ENCODE measurements at regions not wholly inside any gene's neighbourhood (a gene's known extent, or its start where the extent isn't known, plus 50 kb on each side); places are given as distances from the start of the nearest gene placed in this dataset.
A peak's percentile ranks its signal among the peaks of the same experiment; 100 is the strongest.

DNA sequence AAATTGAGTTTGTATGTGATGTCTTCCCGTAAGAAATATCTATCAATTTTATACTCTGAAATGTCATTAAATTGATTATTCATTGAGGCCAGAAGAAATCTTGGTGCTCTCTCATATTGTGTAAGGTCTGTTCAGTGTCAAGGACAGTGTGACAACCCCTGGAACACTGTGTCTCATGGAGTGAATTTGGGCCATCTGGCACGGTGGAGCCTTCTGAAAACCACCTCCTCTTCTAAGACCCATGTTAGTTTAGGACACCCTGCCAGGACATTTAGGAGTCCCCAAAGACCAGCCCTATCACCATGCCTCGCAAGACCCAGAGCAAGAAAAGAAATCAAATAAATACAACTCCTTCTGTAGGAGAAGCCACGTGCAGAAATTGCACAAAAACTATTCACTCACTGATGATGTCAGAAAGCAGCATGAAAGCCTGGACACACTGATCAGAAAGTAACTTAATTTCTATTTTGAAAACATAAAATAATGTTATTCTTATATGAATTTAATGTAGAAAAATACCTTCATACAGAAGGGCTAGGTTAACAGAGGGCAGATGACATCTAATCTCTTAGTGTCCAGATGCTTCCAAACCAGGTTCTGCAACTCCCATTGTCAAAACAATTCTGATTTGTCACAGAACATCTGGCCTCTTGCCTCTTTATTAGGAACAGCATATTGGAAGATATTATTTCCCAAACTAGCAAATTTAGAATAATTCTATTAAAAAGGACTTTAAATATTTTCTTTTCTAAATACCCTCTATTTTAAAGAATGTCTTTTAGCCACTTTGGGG lies 298.8 kb downstream of the NR2F1-AS1 start:
- DNase-seq (ENCODE audit: extremely low read depth in 1 of 11, low read depth in 9 of 11, low spot score in 4 of 11), result no peak

DNA sequence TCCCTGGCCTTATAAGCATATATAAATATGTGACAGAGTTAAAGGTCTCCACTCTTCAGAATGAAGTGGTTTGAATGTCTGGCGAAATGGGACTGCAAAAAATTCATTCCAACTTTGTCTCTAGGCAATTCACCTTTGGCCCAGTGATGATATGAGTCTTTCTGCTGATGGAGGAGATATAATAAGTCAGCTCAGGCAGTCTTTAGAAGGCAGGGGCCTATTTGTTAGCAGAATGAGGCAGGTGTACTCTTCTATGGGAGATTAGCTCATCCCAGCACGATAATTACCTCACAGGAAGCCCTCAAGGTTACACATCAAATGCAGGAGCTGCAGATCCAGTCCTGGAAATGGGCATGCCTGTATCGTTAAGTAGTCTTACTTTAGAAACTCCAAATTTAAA lies 300.5 kb downstream of the NR2F1-AS1 start:
- DNase-seq (ENCODE audit: extremely low read depth in 1 of 11, low read depth in 9 of 11, low spot score in 4 of 11), result no peak

DNA sequence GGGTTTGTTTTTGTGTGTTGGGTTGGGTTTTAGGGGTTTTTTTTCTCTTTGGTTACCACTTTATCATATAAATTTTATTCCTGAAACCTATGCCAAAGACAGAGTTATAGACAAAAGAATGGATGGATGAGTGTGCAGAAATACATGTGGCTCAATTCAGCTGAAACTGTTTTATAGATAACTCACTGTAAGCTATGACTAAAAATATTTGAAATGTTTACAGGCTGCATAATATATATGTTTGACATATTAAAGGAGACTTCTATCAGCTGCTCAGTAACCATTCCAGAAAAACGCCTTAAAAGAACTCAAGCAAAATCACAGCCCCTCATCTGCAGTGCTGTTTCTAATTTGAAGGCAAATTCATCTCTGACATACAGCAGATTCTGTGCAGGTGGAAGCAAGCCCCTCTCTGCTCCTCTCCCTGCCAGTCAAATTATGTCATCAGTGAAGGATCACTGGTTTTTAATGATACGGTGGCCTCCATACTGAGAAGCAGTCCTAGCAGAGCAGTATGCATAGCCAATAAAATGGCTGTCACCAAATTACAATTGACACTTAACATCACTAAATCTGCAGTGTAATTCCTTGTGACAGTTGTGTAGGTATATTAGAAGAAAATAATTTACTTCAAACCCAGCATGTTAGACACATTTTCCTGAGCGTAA lies 301.6 kb downstream of the NR2F1-AS1 start:
- DNase-seq (ENCODE audit: extremely low read depth in 1 of 11, low read depth in 9 of 11, low spot score in 4 of 11), result no peak

DNA sequence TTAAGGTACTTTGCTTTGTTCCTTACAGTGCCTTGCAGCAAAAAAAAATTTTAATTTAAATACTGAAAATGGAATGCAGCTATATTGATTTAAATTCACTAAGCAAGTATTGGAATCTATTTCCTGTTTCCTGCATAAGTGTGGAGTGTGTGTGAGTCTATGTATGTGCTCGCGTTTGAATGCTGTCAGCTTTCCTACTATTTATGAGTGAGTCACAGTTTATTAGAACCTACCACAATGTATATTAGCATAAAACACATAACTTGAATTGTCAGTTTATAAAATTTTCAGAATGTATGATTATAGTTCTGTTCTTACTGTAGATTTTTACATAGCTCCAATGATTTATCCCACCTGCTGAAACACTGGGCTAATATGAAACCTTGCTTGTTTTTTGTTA lies 302.1 kb downstream of the NR2F1-AS1 start:
- no peak for DNase-seq (ENCODE audit: extremely low read depth in 1 of 11, low read depth in 9 of 11, low spot score in 4 of 11)

DNA sequence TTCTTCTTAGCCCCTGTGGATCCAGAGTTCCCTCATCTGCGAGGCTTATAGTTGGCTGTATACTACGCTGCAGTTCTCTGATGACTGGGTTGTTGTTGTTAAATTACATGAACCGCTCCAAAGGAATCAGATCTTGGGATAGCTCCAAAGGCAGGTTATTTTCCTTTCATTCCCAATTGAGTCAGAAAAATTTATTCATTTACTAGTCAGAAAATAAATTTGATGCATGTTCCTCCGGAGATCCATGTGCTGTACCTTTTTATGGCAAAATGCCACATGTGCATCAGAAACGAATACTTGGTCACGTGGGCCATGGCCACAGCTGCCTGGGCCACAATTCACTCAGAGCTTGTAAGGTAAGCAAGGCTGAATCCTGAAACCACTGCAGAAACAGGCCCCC lies 304.0 kb downstream of the NR2F1-AS1 start:
- DNase-seq (ENCODE audit: extremely low read depth in 1 of 11, low read depth in 9 of 11, low spot score in 4 of 11), result no peak

DNA sequence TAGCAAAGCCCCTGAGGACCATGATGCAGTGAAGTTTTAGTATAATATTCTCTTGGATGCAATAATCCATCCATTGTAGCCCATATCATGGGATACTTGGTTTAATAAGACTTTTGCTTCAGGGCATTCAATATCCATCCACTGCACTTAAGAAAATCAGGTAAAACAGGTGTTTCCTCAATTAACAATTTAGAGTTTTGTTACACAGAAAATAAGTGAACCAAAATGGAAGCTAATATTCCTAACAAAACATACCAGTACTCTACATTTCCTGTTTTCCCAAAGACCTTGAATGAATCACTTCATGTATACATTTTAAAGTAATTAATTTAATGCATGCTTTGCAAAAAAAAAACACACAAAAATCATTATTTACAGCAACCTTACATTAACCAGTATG lies 305.6 kb downstream of the NR2F1-AS1 start:
- DNase-seq (ENCODE audit: extremely low read depth in 1 of 11, low read depth in 9 of 11, low spot score in 4 of 11), result no peak

DNA sequence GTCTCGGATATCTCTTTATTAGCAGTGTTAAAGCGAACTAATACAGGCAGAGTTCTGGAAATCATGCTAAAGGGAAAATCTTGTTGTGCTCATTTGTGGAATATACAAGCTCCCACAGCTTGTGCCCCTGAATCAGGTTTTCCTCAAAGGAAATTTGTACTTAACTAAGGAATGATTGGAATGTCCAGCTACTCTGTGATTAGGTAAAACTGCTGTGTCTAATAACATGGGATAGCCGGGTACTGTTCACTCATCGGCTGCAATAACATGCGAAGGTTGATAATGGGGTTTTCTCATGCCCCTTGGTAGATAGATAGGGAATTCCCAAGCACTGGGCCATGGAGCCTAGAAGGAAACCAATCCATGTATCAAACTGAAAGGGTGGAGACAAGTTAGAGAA lies 306.7 kb downstream of the NR2F1-AS1 start:
- DNase-seq (ENCODE audit: extremely low read depth in 1 of 11, low read depth in 9 of 11, low spot score in 4 of 11), result no peak

DNA sequence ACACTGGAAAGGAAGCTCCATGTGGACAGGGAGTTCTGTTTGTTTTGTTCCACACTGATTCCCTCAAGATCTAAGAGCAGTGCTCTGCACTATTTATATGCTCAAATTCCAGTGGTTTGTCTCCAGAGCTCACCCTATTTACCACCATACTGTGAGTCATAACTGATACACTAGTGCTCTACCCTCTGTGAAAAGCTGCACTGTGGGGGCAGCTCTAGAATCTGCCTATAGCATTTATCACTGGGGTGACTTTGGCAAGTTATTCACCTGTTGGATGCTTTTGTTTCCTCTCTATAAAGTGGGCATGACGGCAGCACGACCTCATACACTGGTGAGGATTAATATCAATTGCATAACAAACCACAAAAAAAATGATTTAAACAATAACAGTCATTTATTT lies 307.8 kb downstream of the NR2F1-AS1 start:
- DNase-seq (ENCODE audit: extremely low read depth in 1 of 11, low read depth in 9 of 11, low spot score in 4 of 11), result no peak

DNA sequence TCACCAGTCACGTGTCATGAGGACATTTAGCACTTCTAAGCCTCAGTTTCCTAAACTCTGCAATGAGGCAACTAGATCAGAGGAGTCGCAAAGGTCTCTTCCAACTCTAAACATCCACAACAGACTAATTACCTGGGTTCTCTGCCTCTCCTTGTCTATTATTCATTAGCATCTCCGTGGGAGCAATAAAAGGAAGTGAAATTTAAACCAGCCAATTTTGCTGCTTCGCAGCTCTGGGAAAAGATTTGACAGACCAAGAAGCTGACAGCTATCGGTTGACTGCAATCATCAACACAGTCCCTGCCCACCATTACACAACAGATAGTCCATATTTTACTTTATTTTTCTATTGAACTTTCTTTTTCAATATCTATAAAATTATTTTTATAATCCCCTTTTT lies 308.9 kb downstream of the NR2F1-AS1 start:
- DNase-seq (ENCODE audit: extremely low read depth in 1 of 11, low read depth in 9 of 11, low spot score in 4 of 11), result no peak

DNA sequence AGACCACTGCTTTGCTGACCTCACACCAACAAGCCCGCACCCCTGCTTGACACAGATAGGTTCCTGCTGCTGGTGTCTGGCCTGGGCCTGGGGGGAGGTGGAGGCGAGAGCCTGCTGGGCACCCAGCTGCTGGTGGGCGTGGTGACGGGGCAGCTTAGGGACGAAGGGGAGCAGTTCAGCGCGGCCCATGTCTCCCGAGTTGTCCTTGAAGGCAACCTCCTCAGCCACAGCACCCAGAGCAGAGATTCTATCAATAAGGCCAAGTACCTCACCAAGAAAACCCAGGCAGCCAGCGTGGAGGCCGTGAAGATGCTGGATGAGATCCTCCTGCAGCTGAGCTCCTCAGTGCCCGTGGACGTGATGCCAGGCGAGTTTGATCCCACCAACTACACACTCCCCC lies 313.3 kb downstream of the NR2F1-AS1 start:
- no peak for DNase-seq (ENCODE audit: extremely low read depth in 1 of 11, low read depth in 9 of 11, low spot score in 4 of 11)

DNA sequence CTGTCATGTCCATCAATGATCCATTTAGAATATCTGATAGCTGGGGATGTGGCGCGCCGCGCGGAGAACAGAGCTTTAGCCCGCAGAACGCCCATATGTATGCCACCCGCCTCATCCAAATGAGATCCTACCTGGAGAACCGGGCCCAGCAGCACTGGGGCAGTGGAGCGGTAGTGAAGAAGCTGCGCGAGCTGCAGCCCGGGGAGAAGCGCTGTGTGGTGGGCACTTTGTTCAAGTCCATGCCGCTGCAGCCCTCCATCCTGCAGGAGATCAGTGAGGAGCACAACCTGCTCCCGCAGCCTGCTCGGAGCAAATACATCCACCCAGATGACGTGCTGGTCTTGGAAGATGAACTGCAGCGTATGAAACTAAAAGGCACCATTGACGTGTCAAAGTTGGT lies 313.7 kb downstream of the NR2F1-AS1 start:
- DNase-seq (ENCODE audit: extremely low read depth in 1 of 11, low read depth in 9 of 11, low spot score in 4 of 11), result no peak

DNA sequence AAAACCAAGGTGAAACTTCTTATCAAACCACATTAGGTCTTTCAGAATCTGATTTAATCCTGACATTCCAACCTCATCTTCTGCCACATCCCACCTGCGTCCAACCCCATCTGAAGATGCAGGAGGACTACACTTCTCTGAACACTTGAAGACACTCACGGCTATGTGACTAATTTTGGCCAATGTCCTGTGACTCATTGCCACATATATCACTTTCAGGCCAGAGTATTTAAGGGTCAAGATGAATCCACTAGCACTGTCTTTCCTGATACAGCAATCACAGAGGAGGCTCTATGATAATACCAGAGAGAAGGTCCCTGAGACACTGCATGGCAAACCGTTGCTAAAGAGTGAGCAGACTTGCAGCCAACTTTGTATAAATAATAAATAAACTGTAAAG lies 323.4 kb downstream of the NR2F1-AS1 start:
- no peak for DNase-seq (ENCODE audit: extremely low read depth in 1 of 11, low read depth in 9 of 11, low spot score in 4 of 11)

DNA sequence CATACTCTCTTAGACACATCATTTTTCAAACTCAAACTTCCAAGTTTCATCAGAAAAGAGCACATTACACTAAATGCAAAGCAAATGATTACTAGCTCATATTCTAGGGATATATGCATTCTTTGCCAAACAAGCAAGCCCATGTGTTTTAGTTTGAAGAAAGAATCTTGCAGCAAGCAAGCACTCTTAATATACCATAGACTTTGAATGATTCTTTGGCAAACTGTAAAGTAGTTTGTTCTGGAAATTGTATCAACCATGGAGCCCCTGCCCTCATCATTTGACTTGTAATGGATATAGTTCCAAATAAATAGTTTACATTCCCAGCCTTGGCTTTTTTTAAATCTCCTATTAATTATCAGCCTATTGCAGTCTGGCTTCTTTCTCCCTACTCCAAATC lies 325.2 kb downstream of the NR2F1-AS1 start:
- no peak for DNase-seq (ENCODE audit: extremely low read depth in 1 of 11, low read depth in 9 of 11, low spot score in 4 of 11)

DNA sequence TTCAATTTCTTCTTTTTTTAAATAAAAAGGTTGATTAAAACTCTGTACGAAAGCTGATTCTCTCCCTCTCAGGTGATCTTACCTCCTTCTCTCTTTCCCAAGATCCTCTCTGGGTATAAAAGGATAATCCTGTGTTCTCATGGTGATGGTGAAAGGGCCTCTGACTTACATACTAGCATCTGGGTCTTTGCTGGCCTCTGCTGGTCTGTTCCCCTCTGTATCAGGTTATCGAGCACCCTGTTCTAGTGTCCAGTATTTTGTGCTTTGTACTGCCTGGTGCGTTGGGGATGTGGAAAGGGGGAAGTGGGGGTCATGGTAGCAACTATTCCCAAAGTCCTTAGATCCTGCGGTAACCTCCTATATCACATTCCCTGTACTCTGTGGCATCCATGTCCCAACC lies 328.9 kb downstream of the NR2F1-AS1 start:
- DNase-seq (ENCODE audit: extremely low read depth in 1 of 11, low read depth in 9 of 11, low spot score in 4 of 11), result no peak

DNA sequence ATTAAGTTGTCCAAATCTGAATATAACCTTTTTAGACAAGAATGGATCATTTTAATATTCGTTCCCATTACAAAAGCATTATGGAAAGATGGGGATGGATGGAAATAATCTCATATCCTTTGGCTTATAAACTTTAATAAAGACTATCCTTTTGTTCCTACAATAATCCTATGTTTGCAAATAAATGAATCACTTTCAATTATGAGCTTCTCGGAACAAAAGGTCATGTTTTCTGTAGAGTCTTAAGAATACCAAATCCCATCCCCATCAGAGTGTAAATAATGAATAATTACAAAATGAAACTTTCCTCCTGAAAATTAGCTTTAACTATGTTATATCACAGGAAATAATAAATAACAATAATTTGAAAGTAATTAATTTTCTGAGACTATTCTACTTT lies 329.7 kb downstream of the NR2F1-AS1 start:
- no peak for DNase-seq (ENCODE audit: extremely low read depth in 1 of 11, low read depth in 9 of 11, low spot score in 4 of 11)

DNA sequence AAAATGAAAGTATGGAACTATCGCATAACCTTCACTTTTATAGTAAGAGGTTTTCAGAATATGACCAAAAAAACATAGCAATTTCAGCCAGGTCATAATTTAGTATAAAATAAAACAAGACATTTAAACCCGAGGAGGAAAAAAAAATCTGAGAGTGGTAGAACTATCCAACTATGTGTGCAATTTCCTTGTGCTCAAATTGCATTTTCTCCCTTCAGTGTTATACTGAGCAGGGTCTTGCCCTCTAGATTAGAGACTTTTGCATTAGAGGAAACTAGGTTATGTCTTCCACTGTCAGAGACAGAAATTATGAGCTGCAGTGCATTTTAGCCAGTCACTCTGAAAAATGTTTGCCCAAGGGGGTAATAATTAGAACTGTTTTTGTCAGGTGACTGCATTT lies 330.6 kb downstream of the NR2F1-AS1 start:
- DNase-seq (ENCODE audit: extremely low read depth in 1 of 11, low read depth in 9 of 11, low spot score in 4 of 11), result peak in 3 of 11 donors; percentile 42 to 46 (median 43)

DNA sequence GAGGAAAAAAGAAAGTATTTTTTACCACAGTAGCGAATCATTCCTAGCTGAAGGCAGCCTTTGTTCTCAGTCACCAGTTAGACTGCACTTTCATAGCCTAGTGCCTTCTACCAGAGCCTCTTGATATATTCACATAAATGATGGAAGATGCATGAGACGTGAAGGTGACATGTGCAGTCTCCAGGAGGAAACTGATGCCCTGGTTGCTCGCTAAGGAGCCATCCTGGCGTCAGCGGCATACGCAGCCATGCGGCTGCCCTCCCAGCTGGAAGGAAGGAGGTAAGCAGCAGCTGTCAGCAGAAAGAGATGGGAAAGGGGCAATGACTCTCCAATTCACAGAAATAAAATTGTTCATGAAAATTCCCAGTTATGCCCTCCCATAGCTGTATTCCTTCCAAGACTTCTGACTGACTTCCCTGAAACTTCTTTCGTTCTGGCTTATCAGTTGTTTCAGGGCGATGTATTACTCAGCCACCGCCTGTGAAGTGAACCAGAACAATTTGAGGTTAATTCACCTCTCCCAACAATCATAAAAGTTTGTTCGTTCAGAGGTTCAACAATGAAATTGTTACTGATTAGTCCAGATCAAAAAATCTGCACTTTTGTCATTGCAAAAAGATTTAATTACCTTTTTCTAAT lies 331.2 kb downstream of the NR2F1-AS1 start:
- no peak for DNase-seq (ENCODE audit: extremely low read depth in 1 of 11, low read depth in 9 of 11, low spot score in 4 of 11)

DNA sequence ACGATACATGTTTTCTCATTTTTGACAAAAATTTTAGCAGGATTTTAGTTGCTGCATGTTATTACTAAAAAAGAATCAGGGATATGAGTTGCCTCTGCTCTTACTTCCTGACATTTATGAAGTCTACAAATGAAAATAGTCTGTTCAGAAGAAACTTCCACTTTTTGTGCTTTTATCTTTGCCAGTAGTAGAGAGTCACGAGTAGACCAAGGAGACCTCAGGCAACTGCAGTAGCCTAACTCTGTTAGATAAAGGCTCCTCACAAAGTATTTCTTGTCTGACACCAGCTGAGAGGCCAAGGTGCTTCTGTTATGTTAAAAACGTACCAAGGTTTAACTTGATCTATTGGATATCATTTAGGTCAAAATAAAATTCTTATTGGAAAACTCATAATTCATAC lies 333.9 kb downstream of the NR2F1-AS1 start:
- no peak for DNase-seq (ENCODE audit: extremely low read depth in 1 of 11, low read depth in 9 of 11, low spot score in 4 of 11)

DNA sequence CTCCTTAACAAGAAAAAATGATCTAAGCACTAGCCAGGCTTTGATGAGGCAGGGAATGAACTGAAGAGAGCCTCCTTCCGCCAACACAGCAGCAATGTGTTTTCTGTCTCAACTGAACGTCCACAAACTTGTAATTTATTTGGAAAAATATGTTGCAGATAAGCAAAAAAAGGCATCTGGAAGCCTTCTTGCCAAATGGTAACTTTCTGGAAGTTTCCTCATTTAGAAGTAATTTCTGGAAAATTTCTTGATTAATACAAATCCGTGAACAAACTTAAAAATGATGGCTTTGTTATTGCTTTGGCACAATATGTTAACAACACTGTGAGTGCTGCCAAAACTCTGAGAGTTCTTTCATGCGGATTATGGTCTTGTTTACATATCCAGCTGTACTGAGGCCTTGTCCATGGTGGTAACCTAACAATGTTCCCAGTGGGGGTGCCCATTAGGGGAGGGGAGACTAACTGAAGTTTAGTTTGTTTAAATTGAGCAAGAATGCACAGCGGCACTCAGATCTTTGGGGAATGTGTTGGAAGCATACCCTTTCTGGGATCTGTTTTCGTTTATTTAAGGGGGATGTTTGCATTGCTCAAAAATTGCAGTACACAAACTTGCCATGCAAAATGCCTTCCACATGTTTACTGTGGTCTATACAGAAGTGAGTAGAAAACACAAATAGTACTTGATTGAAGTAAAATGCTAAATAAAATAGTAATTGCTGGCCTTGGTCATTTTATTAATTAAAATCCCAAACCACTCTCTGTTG lies 334.7 kb downstream of the NR2F1-AS1 start:
- peak in 8 of 11 donors; percentile 26 to 69 (median 52) for DNase-seq (ENCODE audit: extremely low read depth in 1 of 11, low read depth in 9 of 11, low spot score in 4 of 11)

DNA sequence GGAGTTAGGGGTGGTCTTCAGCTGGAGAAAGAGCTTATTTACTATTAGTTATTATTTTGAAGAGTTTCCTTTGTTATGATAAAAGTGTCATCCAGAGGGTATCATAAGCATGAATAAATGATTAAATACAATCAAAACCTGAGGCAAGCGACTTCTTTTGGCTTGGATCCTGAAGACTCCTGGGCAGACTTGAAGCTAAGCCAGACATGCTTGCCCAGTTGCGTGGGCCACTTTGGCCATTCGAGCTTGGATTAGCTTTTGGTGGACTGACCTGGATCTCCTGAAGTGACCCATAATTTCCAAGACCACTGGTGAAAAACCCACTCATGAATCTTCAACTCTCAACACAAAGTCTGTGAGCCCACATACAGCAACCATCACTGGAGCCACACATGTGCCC lies 335.8 kb downstream of the NR2F1-AS1 start:
- no peak for DNase-seq (ENCODE audit: extremely low read depth in 1 of 11, low read depth in 9 of 11, low spot score in 4 of 11)

Data from renal cortex interstitium (tissue), 11 donors.